HEK293T (cell line): ENCODE measurements at regions not wholly inside any gene's neighbourhood (a gene's known extent, or its start where the extent isn't known, plus 50 kb on each side); places are given as distances from the start of the nearest gene placed in this dataset.

Experiments used
- ELF4 ChIP-seq: fragments of 450-650 bp; IDR thresholded peaks from 2 replicates; pipeline ENCODE4 v1.6.1; 2017; ENCODE audit warnings: antibody characterized with exemption
- FOXA1 ChIP-seq: fragments of 450-650 bp; IDR thresholded peaks from 2 replicates; pipeline ENCODE4 v1.6.1; 2016; ENCODE audit warnings: mild to moderate bottlenecking
- FOXM1 ChIP-seq: fragments of 450-650 bp; IDR thresholded peaks from 2 replicates; pipeline ENCODE4 v1.6.1; 2017; ENCODE audit warnings: mild to moderate bottlenecking, borderline replicate concordance
- HDGF ChIP-seq: fragments of 450-650 bp; IDR thresholded peaks from 2 replicates; pipeline ENCODE4 v1.6.1; 2017; ENCODE audit warnings: antibody characterized with exemption, borderline replicate concordance
- L3MBTL2 ChIP-seq: fragments of 450-650 bp; conservative IDR thresholded peaks from 2 replicates; pipeline ENCODE4 v1.6.1; 2016; ENCODE audit warnings: mild to moderate bottlenecking
- ZNF384 ChIP-seq: fragments of 450-650 bp; IDR thresholded peaks from 2 replicates; pipeline ENCODE4 v1.6.1; 2016

DNA sequence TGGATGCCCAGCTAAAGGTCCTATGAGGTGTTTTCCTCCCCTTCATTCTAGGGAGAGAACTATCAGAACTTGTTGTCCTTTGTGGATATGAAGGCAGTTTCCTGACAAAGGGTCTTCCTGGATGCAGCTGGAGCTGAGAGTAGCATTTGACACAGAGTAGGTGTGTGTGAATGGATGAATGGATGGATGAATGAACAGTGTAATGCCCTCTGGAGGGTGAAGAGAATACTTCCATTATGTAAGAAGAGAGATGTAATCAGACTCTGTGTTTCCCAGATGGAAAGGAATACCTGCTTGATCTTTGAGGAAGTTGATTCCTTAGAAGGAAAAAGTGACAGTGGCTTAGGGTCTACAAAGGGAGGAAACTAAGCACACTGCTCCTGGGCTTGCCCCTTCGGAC, 55.4 kb upstream of the AADAT start:
- TF ChIP-seq L3MBTL2, result no peak
- no peak for TF ChIP-seq ELF4
- TF ChIP-seq FOXA1, result no peak
- no peak for TF ChIP-seq FOXM1
- TF ChIP-seq HDGF, result no peak
- no peak for TF ChIP-seq ZNF384
